ENCODE measurements at regions not wholly inside any gene's neighbourhood (a gene's known extent, or its start where the extent isn't known, plus 50 kb on each side); places are given as distances from the start of the nearest gene placed in this dataset.

DNA sequence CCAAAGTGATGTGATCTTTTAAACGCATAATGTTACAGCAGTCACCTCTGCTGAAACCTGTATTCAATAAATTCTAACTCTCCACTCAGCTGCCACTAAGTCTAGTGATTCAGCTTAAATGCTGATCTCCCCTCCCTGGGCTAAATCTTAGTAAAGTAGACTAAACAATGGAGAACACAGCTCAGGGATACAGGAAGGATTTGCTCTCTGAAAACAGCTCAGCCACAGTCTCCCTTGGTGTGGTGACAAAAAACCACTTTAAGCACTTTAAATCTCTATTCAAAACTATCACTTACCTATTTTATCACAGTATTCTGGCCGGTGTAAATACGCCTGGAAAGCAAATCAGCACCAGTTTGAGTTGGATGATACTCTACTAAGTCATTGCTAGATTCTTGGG, 130.6 kb downstream of the RFX6 start:
- Histone ChIP-seq H3T11ph (ENCODE audit: low read length) (no peak overlapping the region), H4K5ac (ENCODE audit: insufficient read length, low read depth, low read length) (no peak overlapping the region), H3K9me3 (ENCODE audit: control insufficient read depth, low read depth, low read length) (no peaks in the 10 kb centered on the region), H3K27ac (ENCODE audit: insufficient read length, low read depth, low read length) (no peak overlapping the region), H3K56ac (ENCODE audit: insufficient read length, low read depth, low read length) (no peak overlapping the region), H2BK12ac (ENCODE audit: insufficient read length, low read depth, low read length) (no peak overlapping the region), H4K8ac (replicated peaks; ENCODE audit: insufficient read length, low read depth, low read length) (no peak overlapping the region), H2BK5ac (ENCODE audit: insufficient read length, low read length) (no peak overlapping the region), H3K23me2 (ENCODE audit: insufficient read length, low read depth, low read length, poor library complexity, severe bottlenecking) (no peaks in the 10 kb centered on the region), H3K4ac (ENCODE audit: low read depth, low read length) (no peak overlapping the region), H3K23ac (ENCODE audit: insufficient read length, low read depth, low read length) (no peak overlapping the region), H4K91ac (ENCODE audit: insufficient read length, low read depth, low read length) (no peak overlapping the region), H3K18ac (ENCODE audit: insufficient read length, low read depth, low read length) (no peak overlapping the region), H2BK20ac (ENCODE audit: low read depth, low read length, poor library complexity, severe bottlenecking) (no peak overlapping the region), H2BK15ac (ENCODE audit: low read depth, low read length) (no peak overlapping the region), H3K79me1 (ENCODE audit: insufficient read depth, low read depth, low read length, poor library complexity, severe bottlenecking) (no peaks in the 10 kb centered on the region), H3K14ac (ENCODE audit: insufficient read depth, low read length) (no peak overlapping the region), H3K9ac (ENCODE audit: extremely low read depth, insufficient read length, low read length) (no peak overlapping the region), H2AK5ac (ENCODE audit: insufficient read length, low read length) (no peak overlapping the region), H3K4me2 (ENCODE audit: insufficient read depth, insufficient read length, low read length) (no peak overlapping the region), H2AFZ (ENCODE audit: low read length) (no peak overlapping the region), H3K4me1 (ENCODE audit: insufficient read depth, low read length) (no peaks in the 10 kb centered on the region), H4K20me1 (ENCODE audit: control insufficient read depth, insufficient read depth, insufficient read length) (no peaks in the 10 kb centered on the region), H2BK120ac (ENCODE audit: low read depth, low read length, poor library complexity, severe bottlenecking) (no peak overlapping the region), H3K79me2 (ENCODE audit: insufficient read depth, low read length) (no peaks in the 10 kb centered on the region), H3K27me3 (ENCODE audit: insufficient read depth, low read length) (no peaks in the 10 kb centered on the region)
- H3K9me3 Mint-ChIP-seq, result no peaks in the 10 kb centered on the region
- no CpG with 5 or more reads among the region's 3 CpGs for WGBS (ENCODE audit: extremely low coverage, insufficient read length, low lambda C conversion rate)
- TF ChIP-seq, protein P1, sequence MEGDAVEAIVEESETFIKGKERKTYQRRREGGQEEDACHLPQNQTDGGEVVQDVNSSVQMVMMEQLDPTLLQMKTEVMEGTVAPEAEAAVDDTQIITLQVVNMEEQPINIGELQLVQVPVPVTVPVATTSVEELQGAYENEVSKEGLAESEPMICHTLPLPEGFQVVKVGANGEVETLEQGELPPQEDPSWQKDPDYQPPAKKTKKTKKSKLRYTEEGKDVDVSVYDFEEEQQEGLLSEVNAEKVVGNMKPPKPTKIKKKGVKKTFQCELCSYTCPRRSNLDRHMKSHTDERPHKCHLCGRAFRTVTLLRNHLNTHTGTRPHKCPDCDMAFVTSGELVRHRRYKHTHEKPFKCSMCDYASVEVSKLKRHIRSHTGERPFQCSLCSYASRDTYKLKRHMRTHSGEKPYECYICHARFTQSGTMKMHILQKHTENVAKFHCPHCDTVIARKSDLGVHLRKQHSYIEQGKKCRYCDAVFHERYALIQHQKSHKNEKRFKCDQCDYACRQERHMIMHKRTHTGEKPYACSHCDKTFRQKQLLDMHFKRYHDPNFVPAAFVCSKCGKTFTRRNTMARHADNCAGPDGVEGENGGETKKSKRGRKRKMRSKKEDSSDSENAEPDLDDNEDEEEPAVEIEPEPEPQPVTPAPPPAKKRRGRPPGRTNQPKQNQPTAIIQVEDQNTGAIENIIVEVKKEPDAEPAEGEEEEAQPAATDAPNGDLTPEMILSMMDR (conservative IDR thresholded peaks at IDR 0.05), result no peak
- no peak for DNase-seq
- H3K4me3 Mint-ChIP-seq, result no peak overlapping the region
- peaks cover 24 to 28% of the 10 kb centered on the region in 2 experiments for H3K4me1 Mint-ChIP-seq
- no peaks in the 10 kb centered on the region for H3K36me3 Mint-ChIP-seq (ENCODE audit: insufficient read depth in 1 of 3, low read depth in 3 of 3)
- H3K27me3 Mint-ChIP-seq (ENCODE audit: low read depth), result no peaks in the 10 kb centered on the region
- no peak overlapping the region for H3K27ac Mint-ChIP-seq
